HG03520 (cell line): ENCODE measurements at regions not wholly inside any gene's neighbourhood (a gene's known extent, or its start where the extent isn't known, plus 50 kb on each side); places are given as distances from the start of the nearest gene placed in this dataset.

Experiments used
- ATAC-seq: cut with Tn5 transposase; IDR thresholded peaks from one replicate; pipeline ENCODE4 v1.9.1; 2021; ENCODE audit warnings: mild to moderate bottlenecking, moderate library complexity; ENCODE audit not compliant: unreplicated experiment

DNA sequence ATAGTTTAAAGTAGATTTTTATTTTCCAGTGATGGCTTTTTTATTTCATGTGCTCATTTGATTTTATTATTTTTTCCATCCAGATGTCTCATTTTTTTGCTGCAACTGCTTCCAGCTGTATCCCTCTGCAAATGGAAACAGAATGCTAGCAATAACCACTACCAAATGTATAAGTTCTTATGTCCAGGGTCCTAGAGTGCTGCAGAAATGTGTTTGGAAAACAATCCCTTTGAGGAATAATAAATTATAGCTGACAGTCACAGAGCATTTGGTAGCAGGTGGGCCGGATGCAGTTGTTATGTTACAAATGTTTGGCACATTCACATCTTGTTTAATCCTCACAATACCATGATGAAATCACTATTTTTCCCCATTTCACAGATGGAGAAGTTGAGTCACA lies 300.7 kb upstream of the PDGFD start:
- ATAC-seq = no peak

DNA sequence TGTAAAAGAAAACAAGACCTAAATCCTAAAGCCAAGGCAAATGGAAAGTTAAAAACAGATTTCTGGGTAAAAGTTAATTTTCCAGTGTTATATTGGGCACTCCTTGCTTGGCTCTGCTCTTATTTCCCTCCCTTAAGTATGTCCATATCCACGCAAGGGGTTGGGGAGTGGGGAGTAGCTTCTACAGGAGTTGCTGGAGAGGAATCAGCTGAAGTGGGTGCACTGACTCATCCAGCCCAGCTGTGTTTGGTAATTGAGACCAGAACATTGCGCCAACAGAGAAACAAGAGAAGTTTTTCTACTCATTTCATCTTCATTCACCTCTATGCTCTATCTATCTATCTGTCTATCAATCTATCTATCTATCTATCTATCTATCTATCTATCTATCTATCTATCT lies 298.4 kb upstream of the PDGFD start:
- ATAC-seq = no peak

DNA sequence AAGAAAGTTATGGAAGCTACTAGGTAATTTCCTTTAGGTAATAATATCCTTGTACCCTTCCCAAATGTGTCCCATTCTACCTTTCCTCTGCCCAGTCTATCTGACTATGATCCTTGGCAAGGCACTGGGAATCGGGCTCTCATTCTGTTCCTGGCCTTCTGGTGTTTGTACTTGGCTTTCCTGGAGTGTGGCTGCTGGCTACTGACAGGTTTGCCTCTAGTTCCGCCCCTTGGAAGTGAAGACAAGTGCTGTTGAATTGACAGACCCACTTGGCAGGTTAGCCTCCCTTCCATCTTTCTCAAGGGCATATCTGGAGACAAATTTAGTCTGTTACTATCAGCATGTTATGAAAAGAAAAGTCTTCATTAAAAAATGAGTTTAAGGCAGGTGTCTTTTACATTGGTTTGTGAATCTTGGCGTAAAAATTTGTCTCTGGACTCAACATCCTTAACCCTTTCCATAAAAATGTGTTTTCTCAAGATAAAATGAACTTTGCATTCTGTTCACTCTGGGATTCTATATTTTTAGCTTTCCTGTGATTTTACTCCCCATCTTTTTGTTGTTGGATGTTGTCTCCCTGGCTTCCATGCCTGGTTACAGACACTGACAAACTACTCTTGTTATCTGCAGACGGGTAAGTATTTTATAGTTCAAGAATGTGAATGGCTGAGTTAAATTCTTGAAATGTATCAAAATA lies 287.4 kb upstream of the PDGFD start:
- ATAC-seq = no peak

GRCh38 chr11:104443387-104443786 lies 279.4 kb upstream of the PDGFD start:
- ATAC-seq = no peak

- no peak for ATAC-seq
Measured at GRCh38 chr11:104442321-104442720, 278.4 kb upstream of the PDGFD start.

- no peak for ATAC-seq
Measured at GRCh38 chr11:104435494-104435893, 271.5 kb upstream of the PDGFD start.

DNA sequence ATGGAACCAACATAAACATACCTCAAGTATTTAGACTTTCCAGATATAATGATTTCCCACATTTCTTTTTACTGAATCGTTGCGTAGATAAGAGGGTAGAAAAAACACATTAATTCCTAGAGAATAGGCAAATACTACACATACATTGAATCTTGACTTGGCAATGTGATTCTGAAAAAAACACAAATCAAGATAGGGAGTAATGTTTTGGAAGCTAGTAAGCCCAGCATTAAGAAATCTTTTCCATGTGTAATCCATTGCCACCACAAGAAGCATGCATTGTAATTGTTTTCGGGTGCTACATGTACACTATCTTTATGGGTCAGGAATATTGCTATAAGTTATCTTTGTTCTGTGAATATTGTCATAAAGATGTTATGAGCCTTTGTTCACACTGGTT lies 269.8 kb upstream of the PDGFD start:
- ATAC-seq = no peak

DNA sequence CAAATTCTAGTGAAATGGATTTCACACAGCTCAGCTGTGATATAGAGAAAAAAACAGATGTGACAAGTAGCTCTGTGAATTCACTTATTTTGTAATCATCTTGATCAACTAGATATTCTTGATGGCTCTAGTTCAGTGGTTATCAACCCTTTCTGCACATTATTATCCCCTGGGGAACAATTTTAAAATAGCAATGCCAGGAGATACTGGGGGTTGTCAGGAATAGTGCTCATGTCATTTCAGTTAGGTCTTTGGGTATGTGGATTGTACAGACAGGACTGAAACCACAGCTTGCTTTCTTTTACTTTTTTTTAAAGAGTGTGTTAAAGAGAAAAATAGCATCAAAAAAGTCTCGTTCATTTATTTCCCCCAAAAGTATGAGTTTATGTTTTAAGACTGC lies 269.0 kb upstream of the PDGFD start:
- no peak for ATAC-seq

- ATAC-seq = no peak
Measured at GRCh38 chr11:104432526-104432925, 268.6 kb upstream of the PDGFD start.

DNA sequence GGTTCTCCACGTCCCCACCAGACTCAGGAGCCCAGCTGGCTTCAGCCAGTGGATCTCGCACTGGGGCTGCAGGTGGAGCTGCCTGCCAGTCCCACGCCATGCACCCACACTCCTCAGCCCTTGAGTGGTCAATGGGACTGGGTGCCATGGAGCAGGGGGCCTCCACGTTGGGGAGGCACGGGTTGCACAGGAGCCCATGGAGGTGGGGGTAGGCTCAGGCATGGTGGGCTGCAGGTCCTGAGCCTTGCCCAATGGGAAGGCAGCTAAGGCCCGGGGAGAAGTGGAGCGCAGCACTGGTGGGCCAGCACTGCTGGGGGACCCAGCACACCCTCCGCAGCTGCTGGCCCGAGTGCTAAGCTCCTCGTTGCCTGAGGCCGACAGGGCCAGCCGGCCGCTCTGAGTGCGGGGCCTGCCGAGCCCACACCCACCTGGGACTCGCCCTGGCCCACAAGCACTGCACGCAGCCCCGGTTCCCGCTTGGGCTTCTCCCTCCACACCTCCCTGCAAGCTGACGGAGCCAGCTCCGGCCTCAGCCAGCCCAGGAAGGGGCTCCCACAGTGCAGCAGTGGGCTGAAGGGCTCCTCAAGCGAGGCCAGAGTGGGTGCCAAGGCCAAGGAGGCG lies 258.5 kb upstream of the PDGFD start:
- no peak for ATAC-seq

GRCh38 chr11:104410336-104410735 lies 246.4 kb upstream of the PDGFD start:
- ATAC-seq = no peak

- no peak for ATAC-seq
Measured at GRCh38 chr11:104408630-104409029, 244.7 kb upstream of the PDGFD start.

GRCh38 chr11:104405277-104405676 lies 241.3 kb upstream of the PDGFD start:
- no peak for ATAC-seq

DNA sequence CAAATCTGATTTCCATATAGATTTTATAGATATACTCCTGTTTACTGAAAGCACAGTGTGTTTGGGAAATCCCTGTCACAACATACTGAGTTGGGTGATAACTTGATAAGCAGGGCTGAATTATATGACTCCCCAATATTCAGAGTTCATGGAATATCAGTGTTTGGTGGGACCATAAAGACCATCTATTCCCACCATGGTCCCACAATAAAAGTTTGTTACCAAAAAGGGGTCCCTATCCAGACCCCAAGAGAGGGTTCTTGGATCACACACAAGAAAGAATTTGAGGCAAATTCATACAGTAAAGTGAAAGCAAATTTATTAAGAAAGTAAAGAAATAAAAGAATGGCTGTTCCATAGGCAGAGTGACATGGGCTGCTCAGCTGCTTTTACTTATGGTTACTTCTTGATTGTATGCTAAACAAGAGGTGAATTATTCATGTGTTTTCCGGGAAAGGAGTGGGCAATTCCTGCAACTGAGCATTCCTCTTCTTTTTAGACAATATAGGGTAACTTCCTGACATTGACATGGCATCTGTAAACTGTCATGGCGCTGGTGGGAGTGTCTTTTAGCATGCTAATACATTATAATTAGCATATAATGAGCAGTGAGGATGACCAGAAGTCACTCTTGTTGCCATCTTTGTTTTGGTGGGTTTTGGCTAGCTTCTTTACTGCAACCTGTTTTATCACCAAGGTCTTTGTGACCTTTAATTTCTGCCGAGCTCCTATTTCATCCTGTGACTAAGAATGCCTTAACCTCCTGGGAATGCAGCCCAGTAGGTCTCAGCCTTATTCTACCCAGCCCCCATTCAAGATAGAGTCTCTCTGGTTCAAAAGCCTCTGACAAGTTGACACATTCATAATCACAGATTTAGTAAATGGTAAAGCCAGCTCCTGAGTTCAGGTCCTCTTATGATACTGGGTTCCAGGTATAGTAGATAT lies 240.6 kb upstream of the PDGFD start:
- ATAC-seq = no peak

DNA sequence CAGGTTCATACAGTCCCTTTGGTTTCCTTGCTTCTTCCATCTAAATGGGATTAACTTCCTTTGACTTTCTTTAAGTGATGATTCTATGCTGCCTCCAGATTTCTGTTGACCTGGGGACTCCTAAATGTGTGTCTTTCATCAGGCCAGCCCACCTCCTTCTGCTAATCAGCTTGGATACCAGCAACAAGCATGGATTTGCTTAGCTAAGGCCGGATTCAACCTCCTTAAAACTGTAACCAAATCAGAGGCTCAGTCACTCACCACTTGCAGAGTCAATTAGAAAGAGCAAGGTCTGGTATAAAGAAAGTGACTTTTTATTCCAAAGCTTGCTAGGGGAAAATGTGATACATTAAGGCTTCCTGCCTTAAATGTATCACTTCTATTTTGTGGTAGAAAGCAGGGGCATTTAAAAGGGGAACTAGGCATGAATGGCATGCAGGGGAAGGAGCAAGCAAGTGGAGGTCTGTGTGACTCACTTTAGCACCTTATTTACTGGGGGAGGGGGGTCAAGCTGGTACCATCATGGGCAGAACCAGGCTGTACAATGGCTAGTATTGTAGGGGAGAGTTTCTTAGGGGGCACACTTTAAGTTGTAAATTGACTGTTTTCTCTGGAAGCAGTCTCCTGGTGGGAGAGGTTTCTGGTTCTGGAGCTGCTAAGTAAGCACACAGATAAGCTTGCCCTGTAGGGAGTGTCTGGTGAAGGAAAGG lies 239.0 kb upstream of the PDGFD start:
- ATAC-seq = peak; percentile 56

DNA sequence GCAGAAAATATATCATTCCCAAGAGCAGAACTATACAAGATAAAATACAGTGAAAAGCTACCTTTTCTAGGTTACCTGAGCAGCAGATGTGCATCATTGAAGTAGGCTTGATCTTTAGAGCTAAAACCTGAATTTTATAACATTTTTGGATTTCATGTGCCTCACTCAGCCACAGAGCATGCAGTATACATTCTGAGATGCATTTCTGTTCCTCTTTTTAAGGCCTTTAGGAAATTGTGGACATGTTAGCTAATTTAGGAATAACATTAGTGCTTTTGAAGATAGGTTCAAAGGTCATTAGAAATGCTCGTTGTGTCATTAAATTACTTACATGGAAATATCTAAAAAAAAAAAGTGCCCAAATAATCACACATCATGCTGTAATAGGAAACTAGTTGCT lies 230.6 kb upstream of the PDGFD start:
- no peak for ATAC-seq

DNA sequence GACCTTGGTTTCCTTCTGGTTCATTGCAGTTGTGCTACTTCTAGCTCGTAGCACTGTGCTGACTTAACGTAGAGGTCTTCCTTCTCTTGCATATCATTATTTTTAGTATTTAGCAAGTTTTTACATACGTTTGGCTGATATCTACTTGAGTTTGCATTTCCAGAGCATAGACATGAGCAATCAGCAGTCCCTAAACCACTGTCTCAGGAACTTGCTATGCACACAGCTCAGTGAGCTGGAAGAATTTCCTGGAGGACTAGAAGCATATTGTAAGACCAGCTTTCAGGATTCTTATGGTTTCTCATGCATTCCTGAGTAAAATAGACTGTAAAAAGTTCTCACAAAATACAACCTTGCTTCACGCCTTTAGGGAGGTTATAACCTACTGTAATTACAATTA lies 226.7 kb upstream of the PDGFD start:
- ATAC-seq = no peak

GRCh38 chr11:104385884-104386283 lies 221.9 kb upstream of the PDGFD start:
- no peak for ATAC-seq

GRCh38 chr11:104380358-104380757 lies 216.4 kb upstream of the PDGFD start:
- ATAC-seq = no peak

- ATAC-seq = no peak
Measured at GRCh38 chr11:104372111-104372510, 208.2 kb upstream of the PDGFD start.

DNA sequence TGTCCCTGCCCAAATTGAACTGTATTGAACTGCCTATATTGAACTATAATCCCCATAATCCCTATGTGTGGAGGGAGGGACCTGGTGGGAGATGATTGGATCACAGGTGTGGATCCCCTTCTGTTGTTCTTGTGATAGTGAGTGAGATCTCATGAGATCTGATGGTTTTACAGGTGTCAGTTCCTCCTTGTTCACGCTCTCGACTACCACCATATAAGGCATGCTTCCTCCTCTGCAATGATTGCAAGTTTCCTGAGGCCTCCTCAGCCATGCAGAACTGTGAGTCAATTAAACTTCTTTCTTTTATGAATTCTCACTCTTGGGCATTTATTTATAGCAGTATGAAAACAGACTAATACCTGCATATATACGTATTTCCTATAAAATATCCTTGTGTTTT lies 206.5 kb upstream of the PDGFD start:
- ATAC-seq = peak; percentile 80
